Stomach (tissue), 8 donors: ENCODE measurements at regions not wholly inside any gene's neighbourhood (a gene's known extent, or its start where the extent isn't known, plus 50 kb on each side); places are given as distances from the start of the nearest gene placed in this dataset.

Experiments
- DNase-seq, 2 donors: peaks; one replicate each; pipeline versions ENCODE4 v3.0.0 to v3.0.0-alpha.2; 2013 to 2019
- H3K27ac ChIP-seq, 5 donors: fragments of 200-600 bp in 4 of 5; sonication (generic) in 4 of 5; one replicate each; pipeline ENCODE4 v1.5.1; 2013 to 2019; ENCODE audit warnings: mild to moderate bottlenecking in 1 of 5, moderate library complexity in 1 of 5
- H3K27me3 ChIP-seq, 3 donors: fragments of 200-600 bp; sonication (generic); one replicate each; pipeline ENCODE4 v1.5.1; 2017 to 2019; ENCODE audit warnings: mixed run types in 1 of 3
- H3K36me3 ChIP-seq, 4 donors: fragments of 200-600 bp; sonication (generic); 1 replicate in 3 of 4; 2 replicates in 1 of 4; pipeline ENCODE4 v1.5.1; 2016 to 2019
- H3K4me1 ChIP-seq, 4 donors: fragments of 200-600 bp; sonication (generic); one replicate each; pipeline ENCODE4 v1.5.1; 2016 to 2019
- H3K4me3 ChIP-seq, 4 donors: fragments of 200-600 bp; sonication (generic) in 3 of 4; one replicate each; pipeline ENCODE4 v1.5.1; 2016 to 2019; ENCODE audit warnings: mild to moderate bottlenecking in 1 of 4
- H3K9me3 ChIP-seq, 4 donors: fragments of 200-600 bp; sonication (generic); one replicate each; pipeline ENCODE4 v1.5.1; 2016 to 2019
- EP300 ChIP-seq: sonication (generic); formaldehyde crosslinking; IDR thresholded peaks from one replicate; pipeline ENCODE4 v1.6.1; 2017; ENCODE audit warnings: antibody characterized with exemption
- POLR2A ChIP-seq, 4 donors: fragments of 450-650 bp; IDR thresholded peaks; one replicate each; pipeline ENCODE4 v1.6.1; 2016; ENCODE audit warnings: antibody characterized with exemption in 4 of 4, control low read depth in 2 of 4, mild to moderate bottlenecking in 1 of 4, moderate library complexity in 1 of 4
- POLR2AphosphoS5 ChIP-seq, 3 donors: sonication (generic); formaldehyde crosslinking; IDR thresholded peaks; one replicate each; pipeline ENCODE4 v1.6.1; 2016; ENCODE audit warnings: antibody characterized with exemption in 3 of 3
- WGBS, 5 donors: extraction: QIAGEN DNeasy Blood & Tissue Kit in 3 of 5; methylation state at CpG; one replicate each; pipeline versions ENCODE4 v1.1.5 to v1.1.7; 2013 to 2018; 5-methylcytosine and 5-hydroxymethylcytosine counted together
- intact Hi-C: fragments of 100-400 bp; cut with DNase I; formaldehyde crosslinking; loops from one replicate; pipeline ENCODE4 v1.15.1; 2023; ENCODE audit warnings: low total_unique reads
- TF ChIP-seq, protein P1 (sequence below), 7 experiments: fragments of 450-650 bp in 4 of 7; fragments of 200-600 bp in 3 of 7; sonication (generic) in 3 of 7; IDR thresholded peaks; one replicate each; pipeline ENCODE4 v1.5.1; 2016 to 2019; ENCODE audit warnings: antibody characterized with exemption in 7 of 7, control low read depth in 2 of 7, mild to moderate bottlenecking in 1 of 7
- donor health status: healthy with polysubstance abuse.
- donor health status: Bipolar disorder and iron deficiency.
- donor health status: healthy.

DNA sequence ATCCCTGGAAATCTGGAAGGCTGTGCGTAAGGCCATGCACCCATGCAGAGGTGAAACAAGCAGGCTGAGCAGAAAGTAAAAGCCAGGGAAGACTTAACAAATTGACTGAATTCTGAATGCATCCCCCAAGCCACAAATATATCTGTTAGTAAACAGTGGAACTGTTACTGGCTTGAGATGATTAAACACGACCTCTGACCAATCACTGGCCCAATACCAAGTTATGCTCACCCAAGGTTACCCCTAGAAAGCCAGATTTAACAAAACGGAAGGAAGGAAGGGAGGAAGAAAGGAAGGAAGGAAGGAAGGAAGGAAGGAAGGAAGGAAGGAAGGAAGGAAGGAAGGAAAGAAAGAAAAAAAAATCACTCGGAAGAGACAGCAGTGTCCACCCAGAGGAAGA is 215.8 kb upstream of the CCNG1 start:
- H3K9me3 ChIP-seq = no peaks in the 10 kb centered on the region
- H3K4me3 ChIP-seq = no peak overlapping the region
- no peak for DNase-seq
- H3K27ac ChIP-seq = no peak overlapping the region
- TF ChIP-seq POLR2A (IDR thresholded peaks at IDR 0.05) (no peak), POLR2AphosphoS5 (IDR thresholded peaks at IDR 0.05) (no peak), EP300 (no peak)
- TF ChIP-seq, protein P1, sequence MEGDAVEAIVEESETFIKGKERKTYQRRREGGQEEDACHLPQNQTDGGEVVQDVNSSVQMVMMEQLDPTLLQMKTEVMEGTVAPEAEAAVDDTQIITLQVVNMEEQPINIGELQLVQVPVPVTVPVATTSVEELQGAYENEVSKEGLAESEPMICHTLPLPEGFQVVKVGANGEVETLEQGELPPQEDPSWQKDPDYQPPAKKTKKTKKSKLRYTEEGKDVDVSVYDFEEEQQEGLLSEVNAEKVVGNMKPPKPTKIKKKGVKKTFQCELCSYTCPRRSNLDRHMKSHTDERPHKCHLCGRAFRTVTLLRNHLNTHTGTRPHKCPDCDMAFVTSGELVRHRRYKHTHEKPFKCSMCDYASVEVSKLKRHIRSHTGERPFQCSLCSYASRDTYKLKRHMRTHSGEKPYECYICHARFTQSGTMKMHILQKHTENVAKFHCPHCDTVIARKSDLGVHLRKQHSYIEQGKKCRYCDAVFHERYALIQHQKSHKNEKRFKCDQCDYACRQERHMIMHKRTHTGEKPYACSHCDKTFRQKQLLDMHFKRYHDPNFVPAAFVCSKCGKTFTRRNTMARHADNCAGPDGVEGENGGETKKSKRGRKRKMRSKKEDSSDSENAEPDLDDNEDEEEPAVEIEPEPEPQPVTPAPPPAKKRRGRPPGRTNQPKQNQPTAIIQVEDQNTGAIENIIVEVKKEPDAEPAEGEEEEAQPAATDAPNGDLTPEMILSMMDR (IDR thresholded peaks at IDR 0.05) = no peak
- H3K36me3 ChIP-seq = no peaks in the 10 kb centered on the region
- intact Hi-C loops = no loop called here
- H3K27me3 ChIP-seq = no peaks in the 10 kb centered on the region
- H3K4me1 ChIP-seq = no peaks in the 10 kb centered on the region
- WGBS, 5 donors = 43 to 64% (median 53%) methylated on average over 4 of the region's 4 CpGs

DNA sequence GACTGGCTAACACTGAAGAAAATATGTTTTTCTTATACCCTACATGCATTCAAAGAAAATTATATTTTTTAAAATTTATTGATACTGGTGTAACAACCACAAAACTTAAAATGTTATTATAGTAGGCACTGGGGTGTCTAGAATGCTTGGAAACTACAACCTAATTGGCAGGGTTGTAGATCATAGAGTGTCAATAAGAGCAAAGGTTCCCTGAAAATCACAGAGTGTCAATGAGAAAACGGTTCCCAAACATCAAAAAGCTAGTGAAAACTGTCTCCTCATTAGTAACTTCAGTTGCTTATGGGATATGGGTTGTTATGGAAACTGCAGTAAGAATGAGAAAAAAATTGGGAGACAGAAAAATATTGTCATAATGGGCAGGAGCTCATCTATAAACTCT is 214.4 kb upstream of the CCNG1 start:
- Histone ChIP-seq H3K4me1 (no peaks in the 10 kb centered on the region), H3K4me3 (no peak overlapping the region), H3K36me3 (no peaks in the 10 kb centered on the region), H3K27me3 (no peaks in the 10 kb centered on the region), H3K9me3 (no peaks in the 10 kb centered on the region), H3K27ac (no peak overlapping the region)
- DNase-seq = no peak
- intact Hi-C loops = no loop called here
- no peak for TF ChIP-seq POLR2AphosphoS5 (IDR thresholded peaks at IDR 0.05)
- no peak for TF ChIP-seq EP300
- no peak for TF ChIP-seq POLR2A (IDR thresholded peaks at IDR 0.05)
- TF ChIP-seq, protein P1 (IDR thresholded peaks at IDR 0.05) = no peak
- 34 to 55% (median 50%) methylated on average over 1 of the region's 1 CpG for WGBS, 5 donors

DNA sequence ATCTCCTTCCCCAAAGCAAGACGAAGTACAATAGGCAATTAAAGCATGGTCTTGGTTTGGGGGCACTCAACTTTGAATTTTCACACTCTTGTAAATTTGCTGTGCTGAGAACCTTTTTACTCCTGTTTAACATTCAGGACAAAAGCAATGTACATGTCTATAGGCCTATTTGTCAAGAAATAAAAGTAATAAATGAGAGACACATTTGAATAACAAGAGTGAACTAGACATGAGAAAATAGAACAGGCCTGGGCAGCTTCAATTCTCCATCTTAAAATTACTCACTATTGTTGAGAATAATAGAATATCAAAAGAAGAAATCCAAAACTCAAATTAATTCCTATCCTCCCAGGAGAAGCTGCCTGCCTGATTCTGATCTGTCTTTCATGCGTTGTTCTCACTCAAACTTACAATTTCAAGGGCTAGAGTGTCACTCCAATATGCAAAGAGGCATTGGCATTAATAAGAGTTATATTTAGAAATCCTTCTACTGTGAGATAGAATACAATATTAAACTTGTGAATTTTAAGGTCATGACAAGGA is 192.9 kb upstream of the CCNG1 start:
- DNase-seq = no peak
- H3K9me3 ChIP-seq = no peaks in the 10 kb centered on the region
- WGBS, 5 donors = 70 to 78% (median 73%) methylated on average over 2 of the region's 2 CpGs
- TF ChIP-seq EP300 = no peak
- TF ChIP-seq, protein P1 (IDR thresholded peaks at IDR 0.05) = no peak
- no peak for TF ChIP-seq POLR2A (IDR thresholded peaks at IDR 0.05)
- no peak for TF ChIP-seq POLR2AphosphoS5 (IDR thresholded peaks at IDR 0.05)
- intact Hi-C loops = no loop called here
- H3K27me3 ChIP-seq = no peaks in the 10 kb centered on the region
- no peaks in the 10 kb centered on the region for H3K36me3 ChIP-seq
- H3K27ac ChIP-seq = no peak overlapping the region
- H3K4me3 ChIP-seq = no peak overlapping the region
- no peaks in the 10 kb centered on the region for H3K4me1 ChIP-seq

DNA sequence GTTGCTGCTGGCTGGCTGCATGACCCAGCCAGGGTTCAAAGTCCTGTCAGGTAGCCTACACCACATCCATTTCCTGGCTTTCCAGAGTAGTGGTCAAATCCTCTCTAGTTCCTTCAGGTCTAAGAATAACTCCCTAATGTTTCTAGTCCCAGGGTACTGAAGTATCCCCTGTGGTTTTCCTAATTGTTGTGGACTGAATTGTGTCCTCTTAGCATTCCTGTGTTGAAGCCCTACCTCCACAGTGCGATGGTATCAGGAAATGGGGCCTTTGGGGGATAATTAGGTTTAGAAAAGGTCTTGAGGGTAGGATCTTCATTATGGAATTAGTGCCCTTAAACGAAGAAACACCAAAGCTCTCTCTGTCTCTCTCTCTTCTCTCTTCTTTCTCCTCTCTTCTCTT is 191.8 kb upstream of the CCNG1 start:
- Histone ChIP-seq H3K4me1 (no peaks in the 10 kb centered on the region), H3K9me3 (no peaks in the 10 kb centered on the region), H3K4me3 (no peak overlapping the region), H3K27me3 (no peaks in the 10 kb centered on the region), H3K36me3 (no peaks in the 10 kb centered on the region), H3K27ac (no peak overlapping the region)
- no peak for DNase-seq
- intact Hi-C loops = no loop called here
- WGBS, 5 donors = 23 to 68% (median 44%) methylated on average over 2 of the region's 2 CpGs
- no peak for TF ChIP-seq POLR2AphosphoS5 (IDR thresholded peaks at IDR 0.05)

DNA sequence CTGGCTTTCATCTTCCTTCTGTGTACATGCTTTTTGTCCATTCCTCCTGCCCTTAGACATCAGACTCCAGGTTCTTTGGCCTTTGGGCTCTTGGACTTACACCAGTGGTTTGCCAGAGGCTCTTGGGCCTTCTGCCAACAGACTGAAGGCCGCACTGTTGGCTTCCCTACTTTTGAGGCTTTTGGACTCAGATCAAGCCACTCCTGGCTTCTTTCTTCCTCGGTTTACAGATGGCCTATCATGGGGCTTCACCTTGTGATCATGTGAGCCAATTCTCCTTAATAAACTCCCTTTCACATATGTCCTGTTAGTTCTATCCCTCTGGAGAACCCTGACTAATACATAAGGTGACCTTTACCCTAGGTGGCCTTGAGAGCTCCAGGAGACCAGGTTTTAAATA is 189.1 kb upstream of the CCNG1 start:
- Histone ChIP-seq H3K9me3 (no peaks in the 10 kb centered on the region), H3K4me1 (no peaks in the 10 kb centered on the region), H3K27me3 (no peaks in the 10 kb centered on the region), H3K36me3 (no peaks in the 10 kb centered on the region), H3K4me3 (no peak overlapping the region), H3K27ac (no peak overlapping the region)
- 53 to 65% (median 58%) methylated on average over 2 of the region's 2 CpGs for WGBS, 5 donors
- DNase-seq = no peak
- TF ChIP-seq POLR2AphosphoS5 (IDR thresholded peaks at IDR 0.05) (no peak), POLR2A (IDR thresholded peaks at IDR 0.05) (no peak), EP300 (no peak)
- TF ChIP-seq, protein P1 (IDR thresholded peaks at IDR 0.05) = no peak
- intact Hi-C loops = no loop called here
